Prostate gland (tissue), 2 donors: ENCODE measurements at regions not wholly inside any gene's neighbourhood (a gene's known extent, or its start where the extent isn't known, plus 50 kb on each side); places are given as distances from the start of the nearest gene placed in this dataset.

Experiments used
- POLR2A ChIP-seq: fragments of 450-650 bp; IDR thresholded peaks from one replicate; pipeline ENCODE4 v1.6.1; 2016; ENCODE audit warnings: antibody characterized with exemption, mild to moderate bottlenecking
- TF ChIP-seq, protein P1 (sequence below), 4 experiments: fragments of 200-600 bp in 2 of 4; fragments of 450-650 bp in 2 of 4; sonication (generic) in 2 of 4; IDR thresholded peaks; 1 replicate in 3 of 4; 2 replicates in 1 of 4; pipeline ENCODE4 v1.5.1; 2016 to 2019; ENCODE audit warnings: antibody characterized with exemption in 4 of 4, mild to moderate bottlenecking in 2 of 4, moderate library complexity in 2 of 4

DNA sequence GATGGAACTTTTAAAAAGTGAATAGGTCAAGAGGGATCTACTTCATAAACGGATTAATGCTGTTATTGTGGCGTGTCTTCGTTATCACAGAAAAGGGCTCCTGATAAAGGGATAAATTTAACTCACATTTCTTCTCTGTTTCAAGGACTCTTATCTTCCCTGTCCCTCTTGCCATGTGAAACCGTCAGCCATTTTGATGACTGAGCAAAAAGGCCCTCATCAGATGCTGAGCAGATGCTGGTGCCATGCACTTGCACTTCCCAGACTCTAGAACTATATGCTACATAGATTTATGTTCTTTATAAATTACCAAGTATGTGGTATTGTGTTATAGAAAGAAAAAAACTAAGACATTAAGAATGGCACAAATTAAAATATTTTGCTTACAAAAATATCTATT is 1011.8 kb upstream of the GBE1 start:
- TF ChIP-seq POLR2A = no peak
- TF ChIP-seq, protein P1, sequence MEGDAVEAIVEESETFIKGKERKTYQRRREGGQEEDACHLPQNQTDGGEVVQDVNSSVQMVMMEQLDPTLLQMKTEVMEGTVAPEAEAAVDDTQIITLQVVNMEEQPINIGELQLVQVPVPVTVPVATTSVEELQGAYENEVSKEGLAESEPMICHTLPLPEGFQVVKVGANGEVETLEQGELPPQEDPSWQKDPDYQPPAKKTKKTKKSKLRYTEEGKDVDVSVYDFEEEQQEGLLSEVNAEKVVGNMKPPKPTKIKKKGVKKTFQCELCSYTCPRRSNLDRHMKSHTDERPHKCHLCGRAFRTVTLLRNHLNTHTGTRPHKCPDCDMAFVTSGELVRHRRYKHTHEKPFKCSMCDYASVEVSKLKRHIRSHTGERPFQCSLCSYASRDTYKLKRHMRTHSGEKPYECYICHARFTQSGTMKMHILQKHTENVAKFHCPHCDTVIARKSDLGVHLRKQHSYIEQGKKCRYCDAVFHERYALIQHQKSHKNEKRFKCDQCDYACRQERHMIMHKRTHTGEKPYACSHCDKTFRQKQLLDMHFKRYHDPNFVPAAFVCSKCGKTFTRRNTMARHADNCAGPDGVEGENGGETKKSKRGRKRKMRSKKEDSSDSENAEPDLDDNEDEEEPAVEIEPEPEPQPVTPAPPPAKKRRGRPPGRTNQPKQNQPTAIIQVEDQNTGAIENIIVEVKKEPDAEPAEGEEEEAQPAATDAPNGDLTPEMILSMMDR (IDR thresholded peaks at IDR 0.05) = no peak
